Suprapubic skin (tissue), 4 donors: ENCODE measurements at regions not wholly inside any gene's neighbourhood (a gene's known extent, or its start where the extent isn't known, plus 50 kb on each side); places are given as distances from the start of the nearest gene placed in this dataset.
"Not testable (repeated sequence)": the region's sequence is repeated elsewhere in the genome, so short reads cannot be mapped to it uniquely, and the experiment has no call there.

Source experiments
- DNase-seq, 2 donors: peaks; one replicate each; pipeline ENCODE4 v3.0.0-alpha.2; 2019; ENCODE audit warnings: low spot score in 2 of 2
- H3K27ac ChIP-seq: fragments of 200-600 bp; sonication (generic); one replicate; pipeline ENCODE4 v1.5.1; 2019
- H3K27me3 ChIP-seq: fragments of 200-600 bp; sonication (generic); one replicate; pipeline ENCODE4 v1.5.1; 2019
- H3K36me3 ChIP-seq: fragments of 200-600 bp; sonication (generic); one replicate; pipeline ENCODE4 v1.5.1; 2019
- H3K4me1 ChIP-seq: fragments of 200-600 bp; sonication (generic); one replicate; pipeline ENCODE4 v1.5.1; 2019
- H3K4me3 ChIP-seq: fragments of 200-600 bp; sonication (generic); one replicate; pipeline ENCODE4 v1.5.1; 2019; ENCODE audit warnings: mild to moderate bottlenecking
- H3K9me3 ChIP-seq: fragments of 200-600 bp; sonication (generic); one replicate; pipeline ENCODE4 v1.5.1; 2019
- CTCF ChIP-seq, 2 donors: fragments of 200-600 bp in 1 of 2; fragments of 450-650 bp in 1 of 2; sonication (generic) in 1 of 2; IDR thresholded peaks; one replicate each; pipeline ENCODE4 v1.5.1; 2016 to 2019; ENCODE audit warnings: antibody characterized with exemption in 2 of 2, mild to moderate bottlenecking in 1 of 2, moderate library complexity in 1 of 2
- EP300 ChIP-seq: sonication (generic); formaldehyde crosslinking; IDR thresholded peaks from one replicate; pipeline ENCODE4 v1.6.1; 2017; ENCODE audit warnings: antibody characterized with exemption
- POLR2A ChIP-seq, 2 donors: fragments of 450-650 bp; IDR thresholded peaks; one replicate each; pipeline ENCODE4 v1.6.1; 2017; ENCODE audit warnings: antibody characterized with exemption in 2 of 2, mild to moderate bottlenecking in 2 of 2, moderate library complexity in 2 of 2
- POLR2AphosphoS5 ChIP-seq, 3 donors: sonication (generic); formaldehyde crosslinking; IDR thresholded peaks; one replicate each; pipeline ENCODE4 v1.6.1; 2017; ENCODE audit warnings: antibody characterized with exemption in 3 of 3
- WGBS: methylation state at CpG from one replicate; pipeline ENCODE4 v1.1.5; 2018; 5-methylcytosine and 5-hydroxymethylcytosine counted together

- no peak for DNase-seq
- WGBS, result 58% methylated on average over 2 of the region's 2 CpGs
- H3K4me3 ChIP-seq, result no peak overlapping the region
Observed at GRCh38 chr16:63135069-63135468, 1098.8 kb upstream of the CDH8 start.

GRCh38 chr16:63131503-63131902 is 1095.3 kb upstream of the CDH8 start:
- WGBS, result 63% methylated on average over 2 of the region's 2 CpGs
- Histone ChIP-seq H3K4me3 (no peak overlapping the region), H3K36me3 (no peaks in the 10 kb centered on the region), H3K4me1 (no peaks in the 10 kb centered on the region), H3K27me3 (no peaks in the 10 kb centered on the region), H3K27ac (no peak overlapping the region), H3K9me3 (peaks cover 8% of the 10 kb centered on the region)
- no peak for DNase-seq
- TF ChIP-seq POLR2A (IDR thresholded peaks at IDR 0.05) (no peak), CTCF (IDR thresholded peaks at IDR 0.05) (no peak), POLR2AphosphoS5 (IDR thresholded peaks at IDR 0.05) (no peak), EP300 (no peak)

More at GRCh38 chr16:63135069-63135468, 1098.8 kb upstream of the CDH8 start:
- H3K27me3 ChIP-seq, result no peaks in the 10 kb centered on the region
- H3K4me1 ChIP-seq, result no peaks in the 10 kb centered on the region
- H3K27ac ChIP-seq, result no peak overlapping the region
- no peaks in the 10 kb centered on the region for H3K9me3 ChIP-seq
- no peaks in the 10 kb centered on the region for H3K36me3 ChIP-seq
- TF ChIP-seq EP300, result no peak
- TF ChIP-seq CTCF (IDR thresholded peaks at IDR 0.05), result no peak
- TF ChIP-seq POLR2AphosphoS5 (IDR thresholded peaks at IDR 0.05), result no peak
- TF ChIP-seq POLR2A (IDR thresholded peaks at IDR 0.05), result no peak

GRCh38 chr16:63130942-63131341 is 1094.7 kb upstream of the CDH8 start:
- no peaks in the 10 kb centered on the region for H3K4me1 ChIP-seq
- DNase-seq, result no peak
- no peaks in the 10 kb centered on the region for H3K36me3 ChIP-seq
- no peaks in the 10 kb centered on the region for H3K27me3 ChIP-seq
- TF ChIP-seq POLR2AphosphoS5 (IDR thresholded peaks at IDR 0.05) (no peak), EP300 (no peak), POLR2A (IDR thresholded peaks at IDR 0.05) (no peak), CTCF (IDR thresholded peaks at IDR 0.05) (no peak)
- H3K27ac ChIP-seq, result no peak overlapping the region
- peaks cover 8% of the 10 kb centered on the region for H3K9me3 ChIP-seq
- H3K4me3 ChIP-seq, result no peak overlapping the region
- 95% methylated on average over 4 of the region's 4 CpGs for WGBS

- H3K36me3 ChIP-seq, result no peaks in the 10 kb centered on the region
- H3K9me3 ChIP-seq, result peaks cover 8% of the 10 kb centered on the region
- no peaks in the 10 kb centered on the region for H3K27me3 ChIP-seq
- DNase-seq, result no peak
- no peaks in the 10 kb centered on the region for H3K4me1 ChIP-seq
- H3K4me3 ChIP-seq, result no peak overlapping the region
- WGBS, result 98% methylated on average over 23 of the region's 46 CpGs
- TF ChIP-seq POLR2AphosphoS5 (IDR thresholded peaks at IDR 0.05) (no peak), CTCF (IDR thresholded peaks at IDR 0.05) (no peak), POLR2A (IDR thresholded peaks at IDR 0.05) (no peak), EP300 (no peak)
- H3K27ac ChIP-seq, result no peak overlapping the region
Observed at GRCh38 chr16:63129411-63130125, 1093.3 kb upstream of the CDH8 start.

- 96% methylated on average over 22 of the region's 23 CpGs for WGBS
- H3K9me3 ChIP-seq, H3K36me3 ChIP-seq, DNase-seq, H3K4me1 ChIP-seq, H3K27me3 ChIP-seq, H3K4me3 ChIP-seq, H3K27ac ChIP-seq: not testable (repeated sequence)
Observed at GRCh38 chr16:63119905-63120304, 1083.7 kb upstream of the CDH8 start.

GRCh38 chr16:63100082-63100481 is 1063.8 kb upstream of the CDH8 start:
- Histone ChIP-seq H3K4me1 (no peaks in the 10 kb centered on the region), H3K36me3 (no peaks in the 10 kb centered on the region), H3K9me3 (no peaks in the 10 kb centered on the region), H3K27me3 (no peaks in the 10 kb centered on the region), H3K27ac (no peak overlapping the region), H3K4me3 (no peak overlapping the region)
- no peak for DNase-seq
- no peak for TF ChIP-seq POLR2A (IDR thresholded peaks at IDR 0.05)
- TF ChIP-seq POLR2AphosphoS5 (IDR thresholded peaks at IDR 0.05), result no peak
- WGBS, result 87% methylated on average over 2 of the region's 2 CpGs
